CD4-positive, alpha-beta T cell (primary cell): ENCODE measurements at regions not wholly inside any gene's neighbourhood (a gene's known extent, or its start where the extent isn't known, plus 50 kb on each side); places are given as distances from the start of the nearest gene placed in this dataset.

Experiments
- ATAC-seq: fragments of 200-7000 bp; cut with Tn5 transposase; one replicate; pipeline ENCODE4 v1.10.0; 2022; ENCODE audit warnings: mild to moderate bottlenecking; ENCODE audit not compliant: poor library complexity
- CTCF ChIA-PET: fragments of 350-600 bp; sonication (Branson Sonifier 250); formaldehyde crosslinking; loops from one replicate; lab custom pipeline; 2021; ENCODE audit warnings: antibody characterized with exemption, inconsistent platforms; lab: Charles Lee
- POLR2A ChIA-PET: fragments of 350-600 bp; sonication (Branson Sonifier 250); formaldehyde crosslinking; loops from one replicate; lab custom pipeline; 2021; ENCODE audit warnings: antibody characterized with exemption, inconsistent platforms; lab: Charles Lee
- DNase-seq, 14 experiments: peaks; one replicate each; pipeline ENCODE4 v3.0.0-alpha.2; 2013 to 2020; ENCODE audit warnings: mixed read lengths in 2 of 14
- H3K27ac ChIP-seq, 2 donors: one replicate each; pipeline versions ENCODE4 v1.5.1 to v1.7.0; 2013; ENCODE audit warnings: low read length in 2 of 2, low read depth in 1 of 2, mild to moderate bottlenecking in 1 of 2
- H3K27me3 ChIP-seq, 2 experiments: 1 replicate in 1 of 2; 2 replicates in 1 of 2; pipeline versions ENCODE4 v1.6.1 to v1.7.0; 2013; ENCODE audit warnings: low read length in 2 of 2, control low read depth in 1 of 2, mild to moderate bottlenecking in 1 of 2, moderate library complexity in 1 of 2; ENCODE audit not compliant: insufficient read depth in 2 of 2, control insufficient read depth in 1 of 2
- H3K36me3 ChIP-seq: one replicate; pipeline ENCODE4 v1.6.1; 2013; ENCODE audit warnings: low read length, control low read depth; ENCODE audit not compliant: insufficient read depth
- H3K4me1 ChIP-seq: one replicate; pipeline ENCODE4 v1.6.1; 2013; ENCODE audit warnings: low read length, control low read depth; ENCODE audit not compliant: insufficient read depth
- H3K4me3 ChIP-seq: one replicate; pipeline ENCODE4 v1.5.1; 2013; ENCODE audit warnings: mild to moderate bottlenecking, low read length, moderate library complexity
- H3K9me3 ChIP-seq, 2 experiments: 1 replicate in 1 of 2; 2 replicates in 1 of 2; pipeline versions ENCODE4 v1.6.1 to v1.7.0; 2013; ENCODE audit warnings: low read length in 2 of 2, mild to moderate bottlenecking in 2 of 2, control low read depth in 1 of 2, moderate library complexity in 1 of 2; ENCODE audit not compliant: control insufficient read depth in 1 of 2, insufficient read depth in 1 of 2
- H3K27ac Mint-ChIP-seq: one replicate; pipeline ENCODE4 v1.8.0; 2020; ENCODE audit warnings: mixed read lengths
- H3K27me3 Mint-ChIP-seq: one replicate; pipeline ENCODE4 v1.8.0; 2021; ENCODE audit warnings: mixed read lengths
- H3K36me3 Mint-ChIP-seq: one replicate; pipeline ENCODE4 v1.8.0; 2021; ENCODE audit warnings: low read depth, mixed read lengths
- H3K4me1 Mint-ChIP-seq: one replicate; pipeline ENCODE4 v1.8.0; 2021; ENCODE audit warnings: low read depth, mixed read lengths
- H3K4me3 Mint-ChIP-seq: one replicate; pipeline ENCODE4 v1.8.0; 2020; ENCODE audit warnings: mild to moderate bottlenecking, mixed read lengths
- H3K9me3 Mint-ChIP-seq: one replicate; pipeline ENCODE4 v1.8.0; 2020; ENCODE audit warnings: mixed read lengths
- CTCF ChIP-seq: fragments of 200-600 bp; IDR thresholded peaks from one replicate; pipeline ENCODE4 v1.8.0; 2022; ENCODE audit warnings: antibody characterized with exemption, mild to moderate bottlenecking
- intact Hi-C, 2 experiments: fragments of 100-400 bp; cut with DNase I in 1 of 2; cut with micrococcal nuclease in 1 of 2; formaldehyde crosslinking; loops; one replicate each; pipeline versions ENCODE4 v1.15.1 to v1.9.0; 2023 to 2025; cut with DNase I, micrococcal nuclease

- no peaks in the 10 kb centered on the region for H3K36me3 ChIP-seq
- CTCF ChIA-PET: no interaction called here
- TF ChIP-seq CTCF: no peak
- H3K27ac ChIP-seq: no peak overlapping the region
- Mint-ChIP-seq H3K27ac (no peak overlapping the region), H3K27me3 (peaks cover 36% of the 10 kb centered on the region), H3K9me3 (no peaks in the 10 kb centered on the region), H3K36me3 (no peaks in the 10 kb centered on the region), H3K4me3 (no peak overlapping the region), H3K4me1 (no peaks in the 10 kb centered on the region)
- H3K9me3 ChIP-seq: no peaks in the 10 kb centered on the region
- POLR2A ChIA-PET: no interaction called here
- intact Hi-C loops: no loop called here
- H3K4me3 ChIP-seq: no peak overlapping the region
- peaks cover 4 to 6% of the 10 kb centered on the region in 2 experiments for H3K27me3 ChIP-seq
- no peak for DNase-seq
- no peaks in the 10 kb centered on the region for H3K4me1 ChIP-seq
- ATAC-seq: no peak
Observed at GRCh38 chr9:87199278-87199677, 252.0 kb upstream of the GAS1 start.

DNA sequence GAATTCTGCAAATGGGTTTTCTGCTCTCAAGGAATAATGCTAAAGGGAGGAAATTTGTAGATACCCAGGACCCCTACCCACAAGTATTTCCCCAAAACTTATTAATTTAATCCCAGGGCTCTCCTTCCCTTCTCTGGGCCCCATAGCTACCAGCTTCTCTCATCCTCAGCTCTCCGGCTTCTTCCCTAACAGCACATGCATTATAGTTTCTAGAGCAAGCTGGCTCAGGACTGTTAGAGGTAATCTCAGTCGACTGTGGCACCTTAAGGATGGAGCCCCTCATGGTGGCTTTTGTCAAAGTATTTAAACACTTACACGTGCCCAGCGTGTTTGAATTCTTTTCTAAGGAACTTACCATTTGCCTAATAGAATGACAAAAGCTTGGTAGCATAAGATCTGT lies 252.5 kb upstream of the GAS1 start:
- CTCF ChIA-PET: no interaction called here
- intact Hi-C loops: no loop called here
- peaks cover 4 to 6% of the 10 kb centered on the region in 2 experiments for H3K27me3 ChIP-seq
- DNase-seq: no peak
- ATAC-seq: no peak
- H3K4me3 ChIP-seq: no peak overlapping the region
- no peak overlapping the region for H3K27ac ChIP-seq
- Mint-ChIP-seq H3K36me3 (no peaks in the 10 kb centered on the region), H3K4me3 (no peak overlapping the region), H3K9me3 (no peaks in the 10 kb centered on the region), H3K27ac (no peak overlapping the region), H3K4me1 (no peaks in the 10 kb centered on the region), H3K27me3 (peaks cover 36% of the 10 kb centered on the region)
- H3K9me3 ChIP-seq: no peaks in the 10 kb centered on the region
- H3K36me3 ChIP-seq: no peaks in the 10 kb centered on the region
- POLR2A ChIA-PET: no interaction called here
- H3K4me1 ChIP-seq: no peaks in the 10 kb centered on the region
- no peak for TF ChIP-seq CTCF

DNA sequence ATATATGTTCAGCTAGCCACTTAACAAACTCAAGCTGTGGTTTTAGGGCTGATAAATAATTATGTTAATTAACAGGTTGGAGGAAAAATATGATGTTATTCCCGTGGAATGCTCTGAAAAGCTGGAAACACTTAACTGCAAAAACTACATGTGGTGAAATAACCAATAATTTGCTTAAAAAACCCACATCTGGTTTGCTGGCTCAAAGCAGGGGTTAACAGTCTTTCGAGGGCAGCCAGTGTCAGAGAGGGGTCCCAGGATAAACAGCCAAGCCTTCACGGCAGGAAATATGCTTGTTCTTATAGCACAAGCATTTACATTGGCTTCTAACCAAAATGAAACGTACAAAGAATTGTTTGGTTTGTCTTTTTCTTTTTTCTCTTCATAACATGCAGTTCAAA lies 254.0 kb upstream of the GAS1 start:
- Histone ChIP-seq H3K4me1 (no peaks in the 10 kb centered on the region), H3K4me3 (no peak overlapping the region), H3K36me3 (no peaks in the 10 kb centered on the region), H3K9me3 (no peaks in the 10 kb centered on the region), H3K27me3 (peaks cover 3 to 6% of the 10 kb centered on the region in 2 experiments), H3K27ac (no peak overlapping the region)
- Mint-ChIP-seq H3K36me3 (no peaks in the 10 kb centered on the region), H3K4me1 (no peaks in the 10 kb centered on the region), H3K27me3 (peaks cover 20% of the 10 kb centered on the region), H3K27ac (no peak overlapping the region), H3K4me3 (no peak overlapping the region), H3K9me3 (no peaks in the 10 kb centered on the region)
- no peak for DNase-seq
- no peak for TF ChIP-seq CTCF
- CTCF ChIA-PET: no interaction called here
- POLR2A ChIA-PET: no interaction called here
- intact Hi-C loops: no loop called here
- no peak for ATAC-seq
